Fibroblast of the aortic adventitia (primary cell): ENCODE measurements at regions not wholly inside any gene's neighbourhood (a gene's known extent, or its start where the extent isn't known, plus 50 kb on each side); places are given as distances from the start of the nearest gene placed in this dataset.
"Not testable (repeated sequence)": the region's sequence is repeated elsewhere in the genome, so short reads cannot be mapped to it uniquely, and the experiment has no call there.

Experiments
- DNase-seq: peaks from one replicate; pipeline ENCODE4 v3.0.0-alpha.2; 2010; ENCODE audit warnings: low read depth
- H3K4me3 ChIP-seq: 2 replicates; pipeline ENCODE4 v1.5.1; 2011; ENCODE audit warnings: low read depth, mild to moderate bottlenecking, control low read depth, low read length, moderate library complexity
- CTCF ChIP-seq: IDR thresholded peaks from 2 replicates; pipeline ENCODE4 v1.5.1; 2011; ENCODE audit warnings: mild to moderate bottlenecking, low read length, control low read depth, inconsistent platforms; ENCODE audit not compliant: insufficient read depth

GRCh38 chr5:96175090-96175489, 213.4 kb upstream of the ELL2 start:
- peak; percentile 23 for TF ChIP-seq CTCF
- no peak for DNase-seq

GRCh38 chr5:96173366-96173765, 211.7 kb upstream of the ELL2 start:
- DNase-seq, result no peak
- TF ChIP-seq CTCF, result no peak
- no peak overlapping the region for H3K4me3 ChIP-seq

More at GRCh38 chr5:96175090-96175489, 213.4 kb upstream of the ELL2 start:
- H3K4me3 ChIP-seq, result no peak overlapping the region

GRCh38 chr5:96172436-96172835, 210.8 kb upstream of the ELL2 start:
- peak; percentile 59 for DNase-seq
- no peak for TF ChIP-seq CTCF
- H3K4me3 ChIP-seq, result no peak overlapping the region

GRCh38 chr5:96171973-96172372, 210.3 kb upstream of the ELL2 start:
- DNase-seq, H3K4me3 ChIP-seq: not testable (repeated sequence)

- not testable (repeated sequence) for DNase-seq, H3K4me3 ChIP-seq
These were observed 209.0 kb upstream of the ELL2 start for GRCh38 chr5:96170481-96171125.

GRCh38 chr5:96168833-96169232, 207.2 kb upstream of the ELL2 start:
- not testable (repeated sequence) for H3K4me3 ChIP-seq

GRCh38 chr5:96159043-96159442, 197.4 kb upstream of the ELL2 start:
- no peak for DNase-seq
- no peak overlapping the region for H3K4me3 ChIP-seq
- no peak for TF ChIP-seq CTCF

More at GRCh38 chr5:96168833-96169232, 207.2 kb upstream of the ELL2 start:
- DNase-seq, result not testable (repeated sequence)

GRCh38 chr5:96157841-96158291, 196.2 kb upstream of the ELL2 start:
- no peak for TF ChIP-seq CTCF

More at GRCh38 chr5:96157841-96158291, 196.2 kb upstream of the ELL2 start:
- H3K4me3 ChIP-seq, result no peak overlapping the region
- no peak for DNase-seq
